ENCODE measurements at regions not wholly inside any gene's neighbourhood (a gene's known extent, or its start where the extent isn't known, plus 50 kb on each side); places are given as distances from the start of the nearest gene placed in this dataset. TPM values are rescaled to one million over a fixed set of nuclear protein-coding genes. Genes with fewer than 3 reads are reported as not detected.

GRCh38 chr17:34204402-34204801 lies 50.7 kb upstream of the CCL2 start:
- no peaks in the 10 kb centered on the region for H3K9me3 ChIP-seq
- no peaks in the 10 kb centered on the region for H3K27me3 ChIP-seq
- no peak for DNase-seq
- intact Hi-C loops (cut with DNase I): loop anchor here (2.0 kb wide), 1 partner anchor 98 kb away; no protein-coding TSS in a partner anchor
- 83 to 86% methylated on average over 2 of the region's 5 CpGs for WGBS, 2 donors
- no peak overlapping the region for H3K27ac ChIP-seq
- H3K4me3 ChIP-seq (replicated peaks in 1 of 3): no peak overlapping the region
- H3K4me1 ChIP-seq: peaks cover 0 to 3% of the 10 kb centered on the region in 2 donors
- TF ChIP-seq CTCF (IDR thresholded peaks at IDR 0.05): no peak
- no peak for TF ChIP-seq POLR2A (IDR thresholded peaks at IDR 0.05)
- no peaks in the 10 kb centered on the region for H3K36me3 ChIP-seq

Small RNA genes lying in the stretch of these regions (small RNA-seq; reads per million reads assigned to genes)
- not detected for gene RNA5SP438
